Stimulated activated naive CD8-positive, alpha-beta T cell treated with anti-CD3 and anti-CD28 coated beads, Interleukin-15, Interleukin-2, amounts not matched to agents 100 ng/mL and 50 ng/mL, for 24 hours (primary cell): ENCODE measurements at regions not wholly inside any gene's neighbourhood (a gene's known extent, or its start where the extent isn't known, plus 50 kb on each side); places are given as distances from the start of the nearest gene placed in this dataset.
A peak's percentile ranks its signal among the peaks of the same experiment; 100 is the strongest.
"Not testable (repeated sequence)": the region's sequence is repeated elsewhere in the genome, so short reads cannot be mapped to it uniquely, and the experiment has no call there.

ENCODE experiments used
- H3K27ac Mint-ChIP-seq: one replicate; pipeline ENCODE4 v1.8.0; 2021; ENCODE audit warnings: mild to moderate bottlenecking, mixed read lengths
- H3K27me3 Mint-ChIP-seq: one replicate; pipeline ENCODE4 v1.8.0; 2021; ENCODE audit warnings: mixed read lengths
- H3K36me3 Mint-ChIP-seq: one replicate; pipeline ENCODE4 v1.8.0; 2021; ENCODE audit warnings: low read depth, mixed read lengths
- H3K4me1 Mint-ChIP-seq: one replicate; pipeline ENCODE4 v1.8.0; 2021; ENCODE audit warnings: low read depth, mixed read lengths
- H3K4me3 Mint-ChIP-seq: one replicate; pipeline ENCODE4 v1.8.0; 2021; ENCODE audit warnings: mild to moderate bottlenecking, mixed read lengths
- H3K9me3 Mint-ChIP-seq: one replicate; pipeline ENCODE4 v1.8.0; 2021; ENCODE audit warnings: mixed read lengths

DNA sequence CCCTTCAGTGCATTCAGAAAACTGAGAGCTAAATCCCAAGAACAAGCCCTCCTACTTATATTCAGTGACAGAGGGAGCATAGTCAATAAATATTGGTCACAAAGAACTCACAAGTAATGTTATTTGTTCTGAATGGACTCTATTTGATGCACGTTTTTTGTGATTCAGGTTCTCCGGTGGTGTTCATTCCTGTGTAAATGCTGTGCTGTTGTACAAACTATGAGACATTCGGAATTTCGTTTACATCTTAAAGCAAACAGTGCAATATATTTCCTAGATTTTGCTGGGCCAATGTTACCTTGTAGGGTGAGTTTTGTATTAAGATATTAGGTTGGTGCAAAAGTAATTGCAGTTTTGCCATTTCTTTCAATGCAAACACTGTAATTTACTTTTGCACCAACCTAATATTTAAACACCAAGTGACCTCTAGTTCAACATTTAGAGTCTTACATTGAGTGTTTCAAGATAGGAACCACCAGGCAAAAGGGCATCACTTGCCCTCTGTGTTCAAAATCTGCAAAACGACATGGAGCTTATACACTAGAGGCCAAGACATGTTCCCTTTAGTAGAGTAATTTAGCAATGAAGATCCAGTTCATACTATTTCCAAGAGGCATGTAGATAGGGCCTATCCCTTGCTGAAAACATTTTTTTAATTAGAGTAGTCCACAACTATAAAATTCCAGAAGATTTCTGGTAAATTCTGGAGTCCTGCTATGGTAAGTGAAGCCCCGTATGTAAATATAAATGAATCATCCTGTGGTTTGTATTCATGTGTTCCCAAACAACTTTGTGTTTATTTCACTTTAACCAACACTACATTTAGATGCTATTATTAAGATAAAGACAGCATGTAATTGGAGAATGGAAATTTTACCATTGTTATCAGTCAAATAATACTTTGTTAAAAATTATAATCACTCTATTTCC is 444.0 kb upstream of the PTGER4 start:
- Mint-ChIP-seq H3K9me3 (peaks cover 4% of the 10 kb centered on the region), H3K4me1 (peaks cover 8% of the 10 kb centered on the region), H3K36me3 (no peaks in the 10 kb centered on the region), H3K27ac (no peak overlapping the region), H3K4me3 (no peak overlapping the region), H3K27me3 (no peaks in the 10 kb centered on the region)

DNA sequence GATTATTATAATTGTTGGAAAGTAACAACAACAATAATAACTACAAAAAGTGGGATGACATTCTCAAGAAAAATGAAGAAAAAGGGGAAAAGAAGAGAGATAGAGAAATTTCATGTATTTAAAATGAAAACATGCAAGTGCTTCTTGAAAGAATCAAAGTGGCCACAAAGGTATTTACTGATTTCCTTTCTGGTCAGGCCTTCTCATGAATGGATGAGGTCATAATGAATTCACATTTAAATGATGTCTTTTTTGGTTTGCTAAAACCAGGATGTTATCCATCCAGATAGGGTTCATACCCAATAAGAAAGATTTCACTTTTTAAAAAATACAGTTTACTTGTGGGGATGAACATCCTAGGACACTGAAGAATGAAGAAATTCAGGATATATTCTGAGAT is 446.4 kb upstream of the PTGER4 start:
- no peaks in the 10 kb centered on the region for H3K4me1 Mint-ChIP-seq
- no peak overlapping the region for H3K4me3 Mint-ChIP-seq
- H3K36me3 Mint-ChIP-seq: no peaks in the 10 kb centered on the region
- H3K27me3 Mint-ChIP-seq: no peaks in the 10 kb centered on the region
- peaks cover 2% of the 10 kb centered on the region for H3K9me3 Mint-ChIP-seq
- H3K27ac Mint-ChIP-seq: no peak overlapping the region

DNA sequence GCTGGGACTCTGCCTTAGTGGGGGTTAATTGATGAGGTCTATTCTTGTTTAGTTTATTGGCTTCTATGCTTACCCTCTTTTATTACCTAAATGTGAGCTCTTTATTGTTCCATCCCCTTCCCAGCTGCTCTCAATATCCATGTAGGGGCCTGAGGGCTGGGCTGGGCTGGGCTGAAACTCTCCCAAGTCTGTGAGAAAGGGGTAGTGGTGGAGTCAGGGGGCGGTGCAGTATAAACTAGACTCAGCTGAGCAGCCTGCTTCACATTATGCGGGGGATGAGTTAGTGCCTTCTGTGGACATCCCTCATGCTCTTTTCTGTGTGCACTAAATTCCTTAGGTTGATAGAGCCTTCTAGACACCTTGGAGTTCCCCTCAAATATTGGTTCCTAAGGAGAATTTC is 451.8 kb upstream of the PTGER4 start:
- no peak overlapping the region for H3K27ac Mint-ChIP-seq
- peaks cover 39% of the 10 kb centered on the region for H3K4me1 Mint-ChIP-seq
- no peaks in the 10 kb centered on the region for H3K27me3 Mint-ChIP-seq
- H3K4me3 Mint-ChIP-seq: no peak overlapping the region
- H3K9me3 Mint-ChIP-seq: no peaks in the 10 kb centered on the region
- no peaks in the 10 kb centered on the region for H3K36me3 Mint-ChIP-seq

DNA sequence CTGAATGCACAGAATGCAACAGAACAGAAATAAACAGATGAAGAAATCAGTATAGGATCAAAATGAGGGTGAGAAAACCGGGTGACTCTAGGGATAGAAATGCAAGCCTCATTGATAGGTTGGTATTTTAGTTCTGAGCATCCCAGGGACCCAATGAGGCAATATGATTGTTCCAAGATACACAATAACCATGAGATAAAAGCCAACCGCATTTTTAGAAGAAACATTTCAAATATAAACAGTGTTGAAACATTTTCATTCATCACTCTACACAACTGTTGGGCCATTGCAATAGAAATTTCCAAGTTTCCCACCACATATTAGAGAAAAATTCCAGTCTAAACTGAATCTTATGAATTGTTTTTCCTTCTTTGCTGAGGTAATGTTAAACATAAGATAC is 452.3 kb upstream of the PTGER4 start:
- H3K27ac Mint-ChIP-seq: no peak overlapping the region
- H3K9me3 Mint-ChIP-seq: no peaks in the 10 kb centered on the region
- no peaks in the 10 kb centered on the region for H3K36me3 Mint-ChIP-seq
- no peaks in the 10 kb centered on the region for H3K27me3 Mint-ChIP-seq
- peaks cover 44% of the 10 kb centered on the region for H3K4me1 Mint-ChIP-seq
- no peak overlapping the region for H3K4me3 Mint-ChIP-seq

DNA sequence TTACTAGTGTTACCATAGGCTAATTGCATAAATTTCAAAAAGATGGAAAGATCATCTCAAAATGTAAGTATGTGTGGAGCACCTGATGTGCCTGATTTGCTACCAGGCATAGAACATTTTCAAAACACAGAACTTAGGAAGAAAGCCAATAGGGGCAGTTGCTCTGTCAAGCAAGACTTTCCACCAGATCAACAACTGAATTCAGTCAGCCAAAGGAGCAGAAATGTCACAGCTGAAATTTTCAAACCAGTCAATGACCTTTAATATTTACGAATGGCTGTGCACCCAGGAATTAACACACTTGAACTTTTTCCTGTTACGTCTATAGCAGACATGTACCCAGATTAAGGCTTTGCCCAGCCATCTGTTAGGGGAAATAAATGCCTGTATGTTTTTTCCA is 452.8 kb upstream of the PTGER4 start:
- Mint-ChIP-seq H3K27ac (no peak overlapping the region), H3K27me3 (no peaks in the 10 kb centered on the region), H3K9me3 (no peaks in the 10 kb centered on the region), H3K4me1 (peaks cover 46% of the 10 kb centered on the region), H3K4me3 (no peak overlapping the region), H3K36me3 (no peaks in the 10 kb centered on the region)

DNA sequence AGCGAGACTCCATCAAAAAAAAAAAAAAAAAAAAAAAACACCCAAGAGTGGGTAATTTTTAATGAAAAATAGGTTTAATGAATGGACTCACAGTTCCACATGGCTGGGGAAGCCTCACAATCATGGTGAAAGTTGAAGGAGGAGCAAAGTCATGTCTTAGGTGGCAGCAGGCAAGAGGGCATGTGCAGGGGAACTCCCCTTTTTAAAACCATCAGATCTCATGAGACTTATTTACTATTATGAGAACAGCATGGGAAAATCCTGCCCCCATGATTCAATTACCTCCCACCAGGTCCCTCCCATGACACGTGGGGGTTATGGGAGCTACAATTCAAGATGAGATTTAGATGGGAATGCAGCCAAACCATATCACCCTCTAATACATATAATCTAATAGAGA is 454.6 kb upstream of the PTGER4 start:
- H3K27ac Mint-ChIP-seq, H3K36me3 Mint-ChIP-seq, H3K4me3 Mint-ChIP-seq, H3K9me3 Mint-ChIP-seq, H3K27me3 Mint-ChIP-seq: not testable (repeated sequence)
- peaks cover 64% of the 10 kb centered on the region for H3K4me1 Mint-ChIP-seq

DNA sequence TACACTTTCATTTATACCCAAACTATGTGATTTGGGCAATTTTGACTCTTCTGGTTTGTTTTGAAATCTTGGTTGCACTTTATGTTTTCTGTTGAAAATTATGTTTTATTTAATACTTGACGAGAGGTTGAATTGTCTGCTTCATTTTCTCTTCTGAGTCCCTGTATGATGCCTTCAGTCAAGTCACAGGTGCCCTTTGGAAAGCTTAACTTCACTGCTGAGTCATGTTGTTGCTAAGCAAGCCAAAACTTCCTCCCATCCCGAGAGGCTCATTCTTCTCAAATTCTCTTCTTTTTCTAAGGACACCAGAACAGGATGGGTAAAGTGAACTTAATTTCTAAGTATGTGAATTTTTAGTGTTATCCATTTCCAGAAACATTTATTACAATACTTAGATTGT is 455.3 kb upstream of the PTGER4 start:
- peak overlapping the region; percentile 76 for H3K4me3 Mint-ChIP-seq
- H3K27ac Mint-ChIP-seq: peak overlapping the region; percentile 97
- H3K4me1 Mint-ChIP-seq: peaks cover 69% of the 10 kb centered on the region

DNA sequence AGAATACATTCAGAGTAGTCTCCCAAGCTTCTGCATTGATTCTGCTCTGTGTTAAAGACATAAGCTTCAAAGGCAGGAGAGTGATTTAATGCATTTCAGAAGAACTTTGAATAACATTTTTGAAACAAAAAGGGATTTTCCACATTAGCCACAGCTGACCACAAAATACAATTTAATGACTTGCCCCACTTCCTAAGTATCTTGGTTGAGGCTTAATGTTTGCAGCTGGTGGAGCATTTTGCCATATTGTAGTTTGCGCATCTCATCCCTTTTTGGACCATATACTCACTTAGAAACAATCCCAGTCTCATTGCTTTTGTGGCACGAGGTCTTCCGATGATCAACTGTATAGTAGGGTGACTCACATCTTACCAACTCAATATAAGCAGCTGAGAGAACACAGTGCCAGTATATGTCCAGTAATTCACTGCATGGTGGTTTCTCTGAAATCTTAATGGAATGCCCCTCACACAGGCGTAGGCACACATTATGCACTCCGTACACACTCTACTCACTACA is 455.8 kb upstream of the PTGER4 start:
- Mint-ChIP-seq H3K36me3 (no peaks in the 10 kb centered on the region), H3K9me3 (peaks cover 4% of the 10 kb centered on the region), H3K27me3 (no peaks in the 10 kb centered on the region), H3K4me3 (peak overlapping the region; percentile 76), H3K27ac (peak overlapping the region; percentile 97), H3K4me1 (peaks cover 69% of the 10 kb centered on the region)

More for the DNA sequence above, 455.3 kb upstream of the PTGER4 start:
- H3K27me3 Mint-ChIP-seq: no peaks in the 10 kb centered on the region
- peaks cover 1% of the 10 kb centered on the region for H3K9me3 Mint-ChIP-seq
- H3K36me3 Mint-ChIP-seq: no peaks in the 10 kb centered on the region

DNA sequence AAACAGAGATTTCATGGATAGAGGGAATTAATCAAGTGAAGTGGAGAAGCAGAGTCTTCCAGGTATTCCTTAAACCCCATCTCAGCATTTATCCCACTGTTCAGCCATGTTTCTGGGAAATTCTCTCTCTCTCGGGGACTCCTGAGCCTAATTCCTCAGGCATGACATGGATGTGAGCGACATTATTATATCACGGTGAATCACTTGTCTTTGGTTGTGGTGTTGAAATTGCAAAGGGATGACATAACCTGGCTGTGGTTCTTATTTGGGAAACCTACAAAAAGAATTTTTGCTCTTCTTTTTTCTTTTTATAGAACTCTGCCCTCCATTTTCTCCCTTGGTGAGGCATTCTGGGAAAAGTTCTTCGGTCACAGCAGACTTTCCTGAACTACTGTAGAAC is 457.9 kb upstream of the PTGER4 start:
- H3K27me3 Mint-ChIP-seq: peaks cover 4% of the 10 kb centered on the region
- H3K9me3 Mint-ChIP-seq: peaks cover 13% of the 10 kb centered on the region
- H3K4me1 Mint-ChIP-seq: peaks cover 72% of the 10 kb centered on the region
- H3K4me3 Mint-ChIP-seq: no peak overlapping the region
- no peaks in the 10 kb centered on the region for H3K36me3 Mint-ChIP-seq
- no peak overlapping the region for H3K27ac Mint-ChIP-seq

DNA sequence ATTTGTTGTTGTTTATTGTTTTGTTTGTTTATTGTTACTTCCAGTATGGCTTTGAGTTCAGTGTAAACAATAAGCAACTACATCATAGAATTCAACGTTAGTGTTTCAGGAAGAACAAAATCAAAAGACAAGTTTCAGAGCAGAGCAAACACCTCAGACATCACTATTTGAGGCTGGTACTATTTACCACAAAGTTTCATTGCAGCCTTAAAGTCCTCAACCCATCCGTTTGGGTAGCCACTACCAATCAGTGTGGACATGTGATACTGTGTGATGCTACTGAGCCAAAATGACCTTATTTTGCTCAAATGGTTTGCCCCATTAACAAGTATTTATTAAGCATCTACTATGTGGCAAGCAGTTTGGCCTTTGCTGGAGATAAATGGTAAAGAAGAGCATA is 458.5 kb upstream of the PTGER4 start:
- Mint-ChIP-seq H3K4me1 (peaks cover 70% of the 10 kb centered on the region), H3K36me3 (no peaks in the 10 kb centered on the region), H3K27ac (no peak overlapping the region), H3K4me3 (no peak overlapping the region), H3K9me3 (peaks cover 13% of the 10 kb centered on the region), H3K27me3 (peaks cover 4% of the 10 kb centered on the region)

DNA sequence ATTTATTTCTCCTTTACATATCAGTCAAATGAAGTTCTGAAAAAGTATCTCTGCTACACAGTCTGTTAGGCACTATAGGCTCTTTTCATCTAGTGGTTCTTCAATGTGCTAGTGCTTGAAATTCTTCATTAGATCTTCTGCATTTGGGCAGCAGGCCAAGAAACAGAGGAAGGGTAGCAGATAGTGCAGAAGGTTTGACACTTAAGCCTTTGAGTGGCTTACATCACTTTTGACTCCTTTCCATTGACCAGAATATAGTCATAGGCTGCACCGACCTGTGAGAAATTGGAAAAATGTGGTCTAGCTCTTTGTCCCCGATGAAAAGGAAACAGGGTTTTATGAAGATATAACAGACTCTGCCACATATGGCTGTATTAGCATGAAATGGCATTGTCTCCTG is 459.5 kb upstream of the PTGER4 start:
- no peak overlapping the region for H3K27ac Mint-ChIP-seq
- peaks cover 13% of the 10 kb centered on the region for H3K9me3 Mint-ChIP-seq
- H3K36me3 Mint-ChIP-seq: no peaks in the 10 kb centered on the region
- peaks cover 60% of the 10 kb centered on the region for H3K4me1 Mint-ChIP-seq
- H3K27me3 Mint-ChIP-seq: peaks cover 4% of the 10 kb centered on the region
- H3K4me3 Mint-ChIP-seq: no peak overlapping the region

DNA sequence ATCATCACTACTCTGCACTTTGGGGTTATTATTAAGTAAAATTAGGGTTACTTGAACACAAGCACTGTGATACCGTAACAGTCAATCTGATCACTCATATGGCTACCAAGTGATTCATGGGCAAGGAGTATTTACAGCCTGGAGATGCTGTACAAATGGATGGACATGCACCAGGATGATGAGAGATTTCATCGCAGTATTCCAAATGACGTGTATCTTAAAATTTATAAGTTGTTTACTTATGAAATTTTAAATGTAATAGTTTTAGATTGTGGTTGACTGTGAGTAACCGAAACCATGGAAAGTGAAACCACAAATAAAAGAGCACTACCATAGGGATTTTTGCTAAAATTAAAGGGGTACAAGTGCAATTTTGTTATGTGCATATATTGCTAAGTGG is 462.2 kb upstream of the PTGER4 start:
- Mint-ChIP-seq H3K36me3 (no peaks in the 10 kb centered on the region), H3K4me1 (peaks cover 41% of the 10 kb centered on the region), H3K9me3 (peaks cover 13% of the 10 kb centered on the region), H3K27me3 (peaks cover 12% of the 10 kb centered on the region), H3K4me3 (no peak overlapping the region), H3K27ac (no peak overlapping the region)

DNA sequence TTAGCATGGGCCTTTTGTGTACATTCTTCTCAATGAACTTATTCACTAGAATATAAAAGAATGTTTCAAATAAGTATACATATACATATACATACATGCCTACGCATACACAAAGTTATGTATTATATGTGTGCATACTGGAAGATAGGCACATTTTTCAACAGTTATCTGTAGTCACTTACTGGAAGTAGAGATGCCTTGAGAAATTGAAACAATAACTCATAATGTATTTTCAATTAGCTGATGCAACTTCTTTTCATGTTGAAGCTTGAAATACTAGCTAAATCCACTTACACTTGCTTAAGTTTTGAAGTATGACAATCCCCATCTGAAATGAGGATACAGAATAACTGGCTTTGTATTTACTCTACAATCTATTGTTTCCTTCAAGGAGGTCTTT is 469.0 kb upstream of the PTGER4 start:
- H3K4me3 Mint-ChIP-seq: no peak overlapping the region
- H3K36me3 Mint-ChIP-seq: no peaks in the 10 kb centered on the region
- H3K9me3 Mint-ChIP-seq: peaks cover 3% of the 10 kb centered on the region
- H3K27ac Mint-ChIP-seq: no peak overlapping the region
- peaks cover 31% of the 10 kb centered on the region for H3K4me1 Mint-ChIP-seq
- H3K27me3 Mint-ChIP-seq: peaks cover 8% of the 10 kb centered on the region

DNA sequence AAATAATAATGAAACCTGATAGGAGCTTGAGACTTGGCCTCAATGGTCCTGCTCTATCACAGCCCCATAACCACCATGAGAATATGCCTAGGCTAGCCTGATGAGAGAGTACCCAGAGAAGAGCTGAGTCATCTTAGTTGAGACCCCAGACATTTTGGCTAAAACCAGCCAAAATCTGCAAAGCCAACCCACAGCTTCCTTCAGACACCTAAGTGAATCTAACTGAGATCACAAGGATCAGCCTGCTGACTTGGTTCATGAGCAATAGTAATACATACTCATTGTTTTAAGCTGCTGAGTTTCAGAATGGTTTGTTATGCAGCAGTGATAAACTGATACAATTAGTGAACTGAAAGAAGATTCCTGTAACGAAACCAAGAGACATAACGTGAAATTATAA is 473.7 kb upstream of the PTGER4 start:
- H3K27ac Mint-ChIP-seq: no peak overlapping the region
- H3K4me3 Mint-ChIP-seq: no peak overlapping the region
- no peaks in the 10 kb centered on the region for H3K27me3 Mint-ChIP-seq
- peaks cover 3% of the 10 kb centered on the region for H3K9me3 Mint-ChIP-seq
- no peaks in the 10 kb centered on the region for H3K36me3 Mint-ChIP-seq
- peaks cover 23% of the 10 kb centered on the region for H3K4me1 Mint-ChIP-seq

DNA sequence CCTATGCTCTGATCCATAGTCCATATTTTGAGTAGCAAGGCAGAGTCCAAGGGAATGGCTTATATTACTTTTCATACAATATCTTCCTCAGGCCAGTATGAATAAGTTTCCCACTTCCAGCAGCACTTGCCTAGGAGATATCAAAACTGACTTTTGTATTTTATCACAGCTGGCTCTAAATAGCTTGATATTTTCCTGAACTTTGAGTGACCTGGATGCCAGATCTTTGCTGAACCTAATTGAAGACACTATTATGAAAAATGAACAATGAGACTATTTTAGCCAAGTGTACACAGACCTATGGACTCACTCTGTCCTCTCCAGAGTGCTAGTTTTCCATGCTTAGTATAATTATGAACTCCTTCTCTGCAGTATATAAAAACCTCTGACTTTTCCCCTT is 475.6 kb upstream of the PTGER4 start:
- H3K27me3 Mint-ChIP-seq: no peaks in the 10 kb centered on the region
- no peak overlapping the region for H3K27ac Mint-ChIP-seq
- peaks cover 14% of the 10 kb centered on the region for H3K4me1 Mint-ChIP-seq
- peaks cover 3% of the 10 kb centered on the region for H3K9me3 Mint-ChIP-seq
- H3K4me3 Mint-ChIP-seq: no peak overlapping the region
- no peaks in the 10 kb centered on the region for H3K36me3 Mint-ChIP-seq
